ENCODE measurements at regions not wholly inside any gene's neighbourhood (a gene's known extent, or its start where the extent isn't known, plus 50 kb on each side); places are given as distances from the start of the nearest gene placed in this dataset.
"Not testable (repeated sequence)": the region's sequence is repeated elsewhere in the genome, so short reads cannot be mapped to it uniquely, and the experiment has no call there.

DNA sequence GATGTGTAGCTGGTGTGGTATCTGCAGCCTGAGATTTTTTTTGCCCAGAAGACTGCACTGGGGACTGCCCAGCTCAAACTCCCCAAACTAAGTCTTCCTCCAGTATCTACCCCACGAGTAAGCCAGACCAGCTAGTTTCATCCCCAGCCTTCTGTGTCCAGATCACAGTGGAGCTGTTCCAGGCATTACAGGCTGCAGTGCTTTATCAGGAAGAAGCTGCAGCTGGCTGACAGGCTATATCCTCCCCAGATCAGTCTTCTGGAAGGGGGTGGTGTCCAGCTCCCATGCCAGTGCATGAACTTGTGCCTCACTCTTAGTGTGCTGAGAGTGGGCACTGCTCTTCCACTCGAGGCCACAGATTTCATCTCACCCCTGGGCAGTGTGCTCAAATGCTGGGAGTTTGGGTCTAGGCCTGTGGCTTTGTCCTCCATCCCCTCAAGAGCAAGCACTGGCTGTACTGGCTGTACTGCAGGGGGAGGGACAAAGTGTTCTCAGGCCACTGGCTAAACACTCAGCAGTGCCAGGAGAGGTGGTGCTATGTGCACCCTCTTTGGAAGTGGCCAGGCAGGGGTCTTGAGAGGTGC, 679.1 kb upstream of the COBL start:
- no peak for DNase-seq

DNA sequence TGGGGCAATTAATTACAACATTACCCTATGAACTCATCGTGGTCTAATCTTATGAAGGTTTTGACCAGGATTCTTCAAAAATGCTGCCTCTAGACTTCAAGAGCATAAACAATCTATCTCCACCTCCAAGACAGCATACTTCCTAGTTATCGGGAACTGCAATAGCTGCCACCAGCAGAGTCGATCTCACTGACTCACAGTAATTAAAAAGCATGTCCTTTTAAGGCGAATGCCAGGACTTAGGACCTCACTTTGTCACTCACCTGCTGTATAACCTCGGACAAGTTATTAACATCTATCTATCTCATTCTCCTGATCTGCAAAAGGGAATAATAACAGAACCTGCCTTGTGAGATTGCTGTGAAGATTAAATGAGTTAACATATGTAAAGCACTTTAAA, 666.0 kb upstream of the COBL start:
- DNase-seq = no peak

GRCh38 chr7:51980812-51981211, 664.2 kb upstream of the COBL start:
- no peak for DNase-seq

DNA sequence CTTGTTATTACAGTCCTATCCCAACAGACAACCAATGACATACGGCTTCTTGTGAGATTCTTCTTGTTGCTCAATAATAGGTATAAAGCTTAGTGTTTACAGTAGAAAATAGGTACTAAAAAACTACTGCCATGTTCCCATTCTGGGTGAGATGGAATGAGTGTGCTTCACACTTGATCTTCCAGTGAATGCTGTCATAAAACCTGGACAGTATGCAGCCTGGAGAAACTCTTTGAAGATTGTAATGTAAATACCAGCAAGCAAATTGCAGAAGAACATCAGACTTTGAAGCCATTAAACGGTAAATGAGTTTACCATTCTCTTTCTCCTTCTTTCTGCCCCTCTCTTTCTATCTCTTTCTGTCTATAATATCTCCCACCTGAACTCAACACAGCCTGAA, 663.7 kb upstream of the COBL start:
- no peak for DNase-seq

- DNase-seq = no peak
Measured at GRCh38 chr7:51977913-51978312, 661.3 kb upstream of the COBL start.

GRCh38 chr7:51973939-51974338, 657.3 kb upstream of the COBL start:
- DNase-seq = no peak

- DNase-seq = no peak
Measured at GRCh38 chr7:51973071-51973470, 656.5 kb upstream of the COBL start.

DNA sequence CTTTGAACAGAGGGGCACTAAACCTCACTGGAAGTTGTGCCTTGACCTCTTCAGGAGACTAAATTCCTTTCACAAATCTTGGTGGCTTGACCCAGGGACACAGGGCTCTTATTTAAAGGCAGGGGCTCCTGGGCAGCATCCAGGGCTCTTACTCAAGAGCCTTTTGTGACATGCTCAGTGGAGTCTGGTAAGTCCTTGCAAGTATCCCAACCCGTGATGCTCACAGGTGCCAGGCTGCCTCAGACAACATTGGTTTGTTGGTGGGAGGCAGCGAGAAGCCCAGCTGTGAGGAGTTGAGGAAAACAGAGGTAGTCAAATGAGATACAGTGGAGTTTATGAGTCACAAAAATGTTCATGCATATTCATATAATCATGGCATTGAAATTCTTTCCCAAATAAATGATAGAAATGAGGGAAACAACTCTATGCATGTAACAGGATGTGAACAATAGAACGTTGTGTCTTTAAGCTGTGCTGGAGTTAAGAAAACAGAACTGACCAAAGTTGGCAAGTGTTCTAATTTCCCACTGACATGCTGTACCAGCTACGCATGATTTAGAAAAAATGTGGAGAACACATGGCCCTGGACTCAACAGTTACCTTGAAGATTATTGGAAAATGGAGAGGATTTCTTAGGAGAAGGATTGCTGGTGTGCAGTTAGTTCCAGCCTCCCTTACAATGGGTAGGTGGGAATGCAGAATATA, 654.5 kb upstream of the COBL start:
- DNase-seq = no peak

GRCh38 chr7:51968461-51968860, 651.9 kb upstream of the COBL start:
- DNase-seq = no peak

DNA sequence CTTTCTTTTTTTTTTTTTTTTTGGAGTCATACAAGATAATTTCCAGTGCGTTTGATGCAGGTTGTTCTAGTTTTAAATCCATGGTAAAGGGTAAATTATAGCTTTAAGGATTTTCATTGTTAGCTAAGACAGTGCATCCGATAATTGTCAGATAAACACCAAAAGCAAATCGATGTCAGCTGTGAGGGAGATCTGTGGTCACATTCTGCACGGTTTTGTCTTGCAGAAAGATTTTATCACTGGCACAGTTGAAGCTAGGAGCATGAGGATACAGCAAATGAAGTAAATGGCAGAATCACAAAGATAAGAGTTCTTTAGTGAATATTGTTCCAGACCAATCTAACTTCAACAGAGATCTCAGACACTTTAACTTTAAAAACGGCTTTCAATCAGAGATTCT, 648.8 kb upstream of the COBL start:
- no peak for DNase-seq

DNA sequence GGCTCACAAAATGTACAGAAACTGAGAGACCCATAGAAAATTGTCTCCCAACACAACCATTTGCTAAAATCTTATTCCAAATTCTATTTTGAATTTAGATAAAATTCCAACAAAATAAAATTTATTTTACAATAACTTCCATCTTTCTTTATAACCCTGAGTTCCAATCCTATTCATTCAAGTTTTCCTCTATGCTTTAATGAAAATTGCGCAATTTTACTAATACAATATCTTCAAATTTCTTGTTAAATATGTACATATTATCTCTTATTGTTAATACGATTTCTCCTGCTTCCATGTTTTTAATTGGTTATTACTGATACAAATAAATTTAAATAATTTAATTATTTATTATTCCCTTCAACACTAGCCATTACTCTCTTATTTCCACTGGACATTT, 645.2 kb upstream of the COBL start:
- no peak for DNase-seq

GRCh38 chr7:51950813-51951212, 634.2 kb upstream of the COBL start:
- DNase-seq = no peak

- DNase-seq = no peak
Measured at GRCh38 chr7:51949726-51950644, 633.4 kb upstream of the COBL start.

DNA sequence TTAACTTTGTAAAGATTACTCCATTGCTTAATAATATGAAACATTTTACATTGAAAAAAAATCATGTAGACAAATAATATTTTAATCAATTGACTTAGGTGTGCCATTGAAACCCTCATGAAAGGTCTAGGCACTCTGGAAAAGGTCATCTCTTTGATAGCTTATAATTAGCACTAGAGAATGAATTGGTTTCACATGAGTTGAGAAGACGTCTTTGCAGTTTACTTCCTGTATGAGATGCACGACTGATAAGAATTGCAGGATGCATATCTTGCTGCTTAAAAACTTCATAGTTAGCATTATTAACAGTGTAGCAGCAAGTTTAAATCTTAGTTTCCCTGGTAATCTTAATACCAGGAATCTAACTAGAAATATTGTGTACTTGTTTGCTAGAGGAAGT, 614.2 kb upstream of the COBL start:
- no peak for DNase-seq

- DNase-seq = no peak
Measured at GRCh38 chr7:51929818-51930217, 613.2 kb upstream of the COBL start.

DNA sequence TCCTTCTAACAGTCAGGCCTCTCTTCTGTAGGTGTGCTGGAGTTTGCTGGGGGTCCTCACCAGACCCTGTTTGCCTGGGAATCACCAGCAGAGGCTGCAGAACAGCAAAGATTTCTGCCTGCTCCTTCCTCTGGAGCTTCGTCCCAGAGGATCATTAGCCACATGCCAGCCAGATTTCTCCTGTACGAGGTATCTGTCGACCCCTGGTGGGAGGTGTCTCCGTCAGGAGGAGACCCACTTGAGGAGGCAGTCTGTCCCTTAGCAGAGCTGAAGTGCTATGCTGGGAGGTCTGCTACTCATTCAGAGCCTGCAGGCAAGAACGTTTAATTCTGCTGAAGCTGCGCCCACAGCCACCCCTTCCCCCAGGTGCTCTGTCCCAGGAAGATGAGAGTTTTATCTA, 611.1 kb upstream of the COBL start:
- DNase-seq = no peak

- no peak for DNase-seq
Measured at GRCh38 chr7:51918581-51918980, 602.0 kb upstream of the COBL start.

GRCh38 chr7:51901489-51901840, 584.9 kb upstream of the COBL start:
- no peak for DNase-seq

DNA sequence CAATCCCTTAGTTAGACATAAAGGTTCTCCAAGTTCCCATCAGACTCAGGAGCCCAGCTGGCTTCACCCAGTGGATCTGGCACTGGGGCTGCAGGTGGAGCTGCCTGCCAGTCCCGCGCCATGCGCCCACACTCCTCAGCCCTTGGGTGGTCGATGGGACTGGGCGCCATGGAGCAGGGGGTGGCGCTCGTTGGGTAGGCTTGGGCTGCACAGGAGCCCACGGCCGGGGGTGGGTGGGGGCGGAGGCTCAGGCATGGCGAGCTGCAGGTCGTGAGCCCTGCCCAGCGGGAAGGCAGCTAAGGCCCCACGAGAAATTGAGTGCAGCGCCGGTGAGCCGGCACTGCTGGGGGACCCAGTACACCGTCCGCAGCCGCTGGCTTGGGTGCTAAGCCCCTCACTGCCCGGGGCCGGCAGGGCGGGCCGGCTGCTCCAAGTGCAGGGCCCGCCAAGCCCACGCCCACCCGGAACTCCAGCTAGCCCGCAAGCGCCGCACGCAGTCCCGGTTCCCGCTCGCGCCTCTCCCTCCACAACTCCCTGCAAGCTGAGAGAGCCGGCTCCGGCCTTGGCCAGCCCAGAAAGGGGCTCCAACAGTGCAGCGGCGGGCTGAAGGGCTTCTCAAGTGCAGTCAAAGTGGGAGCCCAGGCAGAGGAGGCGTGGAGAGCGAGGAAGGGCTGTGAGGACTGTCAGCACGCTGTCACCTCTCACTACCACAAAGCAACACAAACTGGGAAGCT, 584.3 kb upstream of the COBL start:
- not testable (repeated sequence) for DNase-seq

DNA sequence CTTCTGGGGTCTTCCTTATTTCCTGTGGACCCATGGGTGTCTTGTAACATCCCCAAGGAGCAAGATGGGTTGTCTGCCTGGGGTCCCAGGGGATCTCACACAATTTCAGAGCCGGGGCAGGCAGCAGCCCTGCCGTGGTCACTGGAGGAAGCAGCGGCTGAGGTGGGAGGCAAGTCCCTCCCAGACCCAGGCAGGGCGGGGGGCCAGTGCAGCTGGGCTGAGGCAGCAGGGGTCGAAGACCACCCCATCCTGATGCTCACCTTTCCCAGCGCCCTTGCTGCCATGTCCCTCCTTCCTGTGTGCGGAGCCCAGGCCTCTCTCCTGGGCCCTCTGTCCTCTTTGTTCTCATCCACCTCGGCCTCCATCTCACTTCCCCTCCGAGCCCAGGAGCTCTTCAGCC, 583.0 kb upstream of the COBL start:
- no peak for DNase-seq

- DNase-seq = no peak
Measured at GRCh38 chr7:51882412-51882811, 565.8 kb upstream of the COBL start.

GRCh38 chr7:51881309-51881708, 564.7 kb upstream of the COBL start:
- no peak for DNase-seq

DNA sequence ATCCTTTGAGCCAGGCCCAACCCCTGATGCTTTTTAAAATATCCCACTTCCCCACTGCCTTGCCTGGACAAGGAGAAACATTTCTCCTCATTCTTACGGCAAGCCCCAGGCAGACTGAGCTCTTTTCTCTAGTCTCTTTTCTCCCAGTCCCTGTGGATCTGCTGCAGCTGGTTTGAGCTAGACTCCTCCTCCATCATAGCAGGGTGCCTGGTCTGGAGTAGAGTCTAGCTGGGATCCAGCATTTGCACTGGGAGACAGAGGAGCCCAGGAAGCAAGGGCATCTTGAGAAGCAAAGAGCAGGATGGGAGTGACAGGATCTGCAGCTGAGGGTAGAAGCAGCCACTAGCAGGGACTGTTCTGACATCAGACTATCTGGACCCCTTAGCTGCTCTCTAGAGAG, 562.3 kb upstream of the COBL start:
- no peak for DNase-seq
